Neural crest cell (in vitro differentiated cells): ENCODE measurements at regions not wholly inside any gene's neighbourhood (a gene's known extent, or its start where the extent isn't known, plus 50 kb on each side); places are given as distances from the start of the nearest gene placed in this dataset.
"Not testable (repeated sequence)": the region's sequence is repeated elsewhere in the genome, so short reads cannot be mapped to it uniquely, and the experiment has no call there.

Experiments
- DNase-seq: peaks from one replicate; pipeline ENCODE4 v3.0.0; 2021; ENCODE audit warnings: low read depth, mixed read lengths, low spot score
- H3K27ac Mint-ChIP-seq: one replicate; pipeline ENCODE4 v1.8.0; 2021; ENCODE audit warnings: mild to moderate bottlenecking, mixed read lengths; ENCODE audit not compliant: unreplicated experiment
- H3K27me3 Mint-ChIP-seq: 2 replicates; pipeline ENCODE4 v1.8.0; 2021; ENCODE audit warnings: low read depth, mild to moderate bottlenecking, mixed read lengths
- H3K36me3 Mint-ChIP-seq: 2 replicates; pipeline ENCODE4 v1.8.0; 2021; ENCODE audit warnings: low read depth, mild to moderate bottlenecking, mixed read lengths
- H3K4me1 Mint-ChIP-seq: 2 replicates; pipeline ENCODE4 v1.8.0; 2021; ENCODE audit warnings: mixed read lengths
- H3K4me3 Mint-ChIP-seq: one replicate; pipeline ENCODE4 v1.8.0; 2021; ENCODE audit warnings: mild to moderate bottlenecking, mixed read lengths
- H3K9me3 Mint-ChIP-seq: 2 replicates; pipeline ENCODE4 v1.8.0; 2021; ENCODE audit warnings: mixed read lengths
- TF ChIP-seq, protein P1 (sequence below): fragments of 200-600 bp; sonication (generic); conservative IDR thresholded peaks from 2 replicates; pipeline ENCODE4 v1.5.0; 2021; ENCODE audit warnings: antibody characterized with exemption, mild to moderate bottlenecking

DNA sequence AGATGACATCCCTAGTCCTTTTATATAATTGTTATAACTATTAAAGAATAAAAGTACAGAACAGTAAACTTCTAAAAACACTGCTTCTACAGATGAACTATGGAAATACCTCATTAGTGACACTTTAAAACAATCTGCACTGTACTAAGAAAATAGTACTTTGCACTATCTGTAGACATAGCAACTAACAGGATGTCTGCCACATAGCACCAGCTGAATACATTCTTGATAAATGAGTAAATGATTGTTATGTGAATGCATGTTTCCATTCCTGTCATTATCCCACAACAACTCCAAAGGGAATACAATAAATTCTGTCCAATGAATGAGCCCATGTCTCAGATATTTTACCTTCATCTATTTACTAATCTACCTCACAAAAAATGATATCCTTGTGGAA, 115.3 kb upstream of the SLC35G4 start:
- H3K27ac Mint-ChIP-seq, result no peak overlapping the region
- TF ChIP-seq, protein P1, sequence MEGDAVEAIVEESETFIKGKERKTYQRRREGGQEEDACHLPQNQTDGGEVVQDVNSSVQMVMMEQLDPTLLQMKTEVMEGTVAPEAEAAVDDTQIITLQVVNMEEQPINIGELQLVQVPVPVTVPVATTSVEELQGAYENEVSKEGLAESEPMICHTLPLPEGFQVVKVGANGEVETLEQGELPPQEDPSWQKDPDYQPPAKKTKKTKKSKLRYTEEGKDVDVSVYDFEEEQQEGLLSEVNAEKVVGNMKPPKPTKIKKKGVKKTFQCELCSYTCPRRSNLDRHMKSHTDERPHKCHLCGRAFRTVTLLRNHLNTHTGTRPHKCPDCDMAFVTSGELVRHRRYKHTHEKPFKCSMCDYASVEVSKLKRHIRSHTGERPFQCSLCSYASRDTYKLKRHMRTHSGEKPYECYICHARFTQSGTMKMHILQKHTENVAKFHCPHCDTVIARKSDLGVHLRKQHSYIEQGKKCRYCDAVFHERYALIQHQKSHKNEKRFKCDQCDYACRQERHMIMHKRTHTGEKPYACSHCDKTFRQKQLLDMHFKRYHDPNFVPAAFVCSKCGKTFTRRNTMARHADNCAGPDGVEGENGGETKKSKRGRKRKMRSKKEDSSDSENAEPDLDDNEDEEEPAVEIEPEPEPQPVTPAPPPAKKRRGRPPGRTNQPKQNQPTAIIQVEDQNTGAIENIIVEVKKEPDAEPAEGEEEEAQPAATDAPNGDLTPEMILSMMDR, result no peak
- H3K36me3 Mint-ChIP-seq, result peaks cover 2% of the 10 kb centered on the region
- no peak for DNase-seq
- no peak overlapping the region for H3K4me3 Mint-ChIP-seq
- H3K4me1 Mint-ChIP-seq, result peaks cover 28% of the 10 kb centered on the region
- no peaks in the 10 kb centered on the region for H3K9me3 Mint-ChIP-seq
- no peaks in the 10 kb centered on the region for H3K27me3 Mint-ChIP-seq

DNA sequence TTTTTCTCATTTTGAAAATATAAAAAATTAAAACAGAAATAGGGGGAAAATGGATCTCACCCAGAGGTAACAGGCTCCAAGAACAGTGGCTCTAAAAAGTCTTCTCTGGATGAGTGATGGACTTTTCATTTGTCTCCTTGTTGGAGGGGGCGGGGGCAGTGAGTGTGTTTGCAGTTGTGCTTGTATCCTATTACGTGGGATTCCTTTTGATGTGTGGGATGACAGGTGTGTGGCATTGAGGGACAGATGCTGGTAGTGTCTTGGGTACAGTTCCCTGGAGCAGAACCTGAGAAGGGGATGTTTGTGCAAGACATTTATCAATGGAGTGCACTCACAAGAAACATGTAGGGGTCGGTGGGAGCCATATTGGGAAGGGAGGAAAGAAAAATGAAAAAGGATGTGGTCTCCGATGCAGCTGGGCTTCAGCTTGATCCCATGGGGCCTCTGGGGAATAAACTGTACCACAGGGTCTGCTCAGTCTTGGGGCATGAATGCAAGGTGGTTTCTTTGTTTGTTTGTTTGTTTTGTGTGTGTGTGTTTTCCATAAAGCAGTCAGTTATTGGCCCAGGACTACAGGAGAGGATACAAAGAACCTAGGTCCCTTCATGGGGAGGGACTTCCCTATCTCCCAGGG, 120.0 kb upstream of the SLC35G4 start:
- TF ChIP-seq, protein P1, result no peak
- H3K4me1 Mint-ChIP-seq, result peaks cover 12% of the 10 kb centered on the region
- H3K27ac Mint-ChIP-seq, result no peak overlapping the region
- H3K4me3 Mint-ChIP-seq, result no peak overlapping the region
- H3K9me3 Mint-ChIP-seq, result peaks cover 4% of the 10 kb centered on the region
- no peaks in the 10 kb centered on the region for H3K27me3 Mint-ChIP-seq
- H3K36me3 Mint-ChIP-seq, result peaks cover 2% of the 10 kb centered on the region
- DNase-seq, result no peak

DNA sequence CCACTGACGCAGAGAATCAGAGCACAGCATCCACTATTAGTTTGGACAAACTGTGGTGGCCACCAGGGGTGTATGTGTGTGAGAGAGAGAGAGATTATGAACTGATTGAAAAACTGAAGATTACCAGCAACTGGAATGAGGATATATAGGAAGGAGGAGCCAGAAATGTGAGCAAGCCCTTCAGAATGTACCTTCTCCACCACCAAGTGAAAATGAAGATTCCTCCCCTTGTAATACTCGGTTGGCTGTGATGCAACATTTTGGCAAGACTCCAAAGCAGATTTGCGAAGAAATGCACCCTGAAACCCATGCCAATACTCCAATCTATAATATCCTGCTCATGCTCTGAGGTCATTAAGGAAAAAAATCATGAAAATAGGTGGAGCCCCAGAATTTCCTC, 121.2 kb upstream of the SLC35G4 start:
- Mint-ChIP-seq H3K36me3 (peaks cover 2% of the 10 kb centered on the region), H3K9me3 (peaks cover 9% of the 10 kb centered on the region), H3K27me3 (no peaks in the 10 kb centered on the region), H3K27ac (no peak overlapping the region), H3K4me1 (peaks cover 12% of the 10 kb centered on the region), H3K4me3 (no peak overlapping the region)
- no peak for DNase-seq
- TF ChIP-seq, protein P1, result no peak

DNA sequence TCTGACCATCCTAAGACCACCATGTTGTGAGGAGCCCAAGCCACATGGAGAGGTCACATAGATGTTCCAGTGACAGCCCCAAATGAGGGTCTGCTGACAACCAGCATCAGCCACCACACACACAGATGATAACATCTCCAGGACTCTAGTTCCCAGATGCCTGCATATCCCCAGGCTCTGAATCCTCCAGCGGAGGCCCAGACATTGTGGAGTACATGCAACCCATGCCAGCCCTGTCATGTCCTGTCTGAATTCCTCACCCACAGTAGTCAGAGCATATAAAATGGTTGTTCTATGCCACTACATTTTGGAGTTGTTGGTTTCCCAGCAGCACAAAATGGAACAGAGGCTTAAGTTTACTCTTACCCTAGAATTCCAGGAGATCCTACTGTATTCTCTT, 122.0 kb upstream of the SLC35G4 start:
- DNase-seq, result no peak
- H3K27me3 Mint-ChIP-seq, result no peaks in the 10 kb centered on the region
- H3K4me3 Mint-ChIP-seq, result no peak overlapping the region
- H3K36me3 Mint-ChIP-seq, result peaks cover 2% of the 10 kb centered on the region
- no peak overlapping the region for H3K27ac Mint-ChIP-seq
- TF ChIP-seq, protein P1, result no peak
- peaks cover 12% of the 10 kb centered on the region for H3K4me1 Mint-ChIP-seq
- H3K9me3 Mint-ChIP-seq, result peaks cover 9% of the 10 kb centered on the region

DNA sequence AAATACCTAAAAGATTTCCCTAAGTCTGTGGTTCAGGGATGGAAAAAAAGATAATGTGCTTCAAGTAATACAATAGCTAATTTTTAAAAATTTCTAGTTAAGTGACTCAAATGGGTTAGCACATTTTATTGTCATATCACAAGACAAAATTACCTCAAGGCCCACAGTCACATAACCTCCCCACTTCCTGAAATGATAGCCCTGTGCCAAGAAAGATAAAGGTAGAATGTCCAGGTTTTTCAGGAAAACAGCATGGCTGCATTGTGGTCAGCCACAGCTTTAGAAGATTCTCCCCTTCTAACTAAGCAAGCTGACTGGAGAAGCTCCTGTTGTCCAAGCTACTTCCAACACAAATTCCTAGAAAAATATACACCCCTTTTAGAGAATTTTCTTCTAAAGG, 127.1 kb upstream of the SLC35G4 start:
- Mint-ChIP-seq H3K9me3 (peaks cover 13% of the 10 kb centered on the region), H3K4me3 (no peak overlapping the region), H3K27me3 (no peaks in the 10 kb centered on the region), H3K4me1 (peaks cover 12% of the 10 kb centered on the region), H3K36me3 (peaks cover 3% of the 10 kb centered on the region), H3K27ac (no peak overlapping the region)
- TF ChIP-seq, protein P1, result no peak
- DNase-seq, result no peak

DNA sequence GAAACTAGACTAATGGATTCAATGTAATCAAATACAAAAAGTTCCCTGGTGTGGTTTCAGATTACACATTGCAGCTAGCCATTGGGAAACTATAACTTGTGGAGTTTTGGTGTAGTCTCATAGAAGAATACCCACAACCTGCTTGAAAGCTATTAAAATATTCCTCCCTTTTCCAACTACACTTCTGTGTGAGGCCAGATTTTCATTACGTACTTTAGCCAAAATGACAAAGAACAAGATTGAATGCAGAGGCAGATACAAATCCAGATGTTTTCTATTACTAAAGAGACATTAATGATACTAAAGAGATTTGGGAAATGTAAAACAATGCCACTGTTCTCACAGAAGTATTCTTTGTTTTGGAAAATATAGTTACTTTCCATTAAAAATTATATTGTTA, 128.7 kb upstream of the SLC35G4 start:
- Mint-ChIP-seq H3K4me1 (no peaks in the 10 kb centered on the region), H3K4me3 (no peak overlapping the region), H3K27me3 (no peaks in the 10 kb centered on the region), H3K36me3 (peaks cover 3% of the 10 kb centered on the region), H3K9me3 (peaks cover 11% of the 10 kb centered on the region), H3K27ac (no peak overlapping the region)
- no peak for DNase-seq
- TF ChIP-seq, protein P1, result no peak

DNA sequence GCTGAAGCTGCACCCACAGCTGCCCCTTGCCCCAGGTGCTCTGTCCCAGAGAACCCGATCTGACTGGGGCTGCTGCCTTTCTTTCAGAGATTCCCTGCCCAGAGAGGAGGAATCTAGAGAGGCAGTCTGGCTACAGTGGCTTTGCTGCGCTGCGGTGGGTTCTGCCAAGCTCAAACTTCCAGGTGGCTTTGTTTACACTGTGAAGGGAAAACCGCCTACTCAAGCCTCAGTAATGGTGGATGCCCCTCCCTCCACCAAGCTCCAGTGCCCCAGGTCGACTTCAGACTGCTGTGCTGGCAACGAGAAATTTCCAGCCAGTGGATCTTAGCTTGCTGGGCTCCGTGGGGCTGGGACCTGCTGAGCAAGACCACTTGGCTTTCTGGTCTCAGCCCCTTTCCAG, 130.4 kb upstream of the SLC35G4 start:
- H3K4me3 Mint-ChIP-seq, H3K27me3 Mint-ChIP-seq, H3K27ac Mint-ChIP-seq, DNase-seq, H3K4me1 Mint-ChIP-seq, H3K9me3 Mint-ChIP-seq: not testable (repeated sequence)
- H3K36me3 Mint-ChIP-seq, result peaks cover 12% of the 10 kb centered on the region
